C4-2B (cell line): ENCODE measurements at regions not wholly inside any gene's neighbourhood (a gene's known extent, or its start where the extent isn't known, plus 50 kb on each side); places are given as distances from the start of the nearest gene placed in this dataset.

ENCODE experiments used
- ZFX ChIP-seq: fragments of 450-650 bp; IDR thresholded peaks from 2 replicates; pipeline ENCODE4 v1.6.1; 2017
- TF ChIP-seq, protein P1 (sequence below): fragments of 450-650 bp; conservative IDR thresholded peaks from 2 replicates; pipeline ENCODE4 v1.5.1; 2017; ENCODE audit warnings: mild to moderate bottlenecking

DNA sequence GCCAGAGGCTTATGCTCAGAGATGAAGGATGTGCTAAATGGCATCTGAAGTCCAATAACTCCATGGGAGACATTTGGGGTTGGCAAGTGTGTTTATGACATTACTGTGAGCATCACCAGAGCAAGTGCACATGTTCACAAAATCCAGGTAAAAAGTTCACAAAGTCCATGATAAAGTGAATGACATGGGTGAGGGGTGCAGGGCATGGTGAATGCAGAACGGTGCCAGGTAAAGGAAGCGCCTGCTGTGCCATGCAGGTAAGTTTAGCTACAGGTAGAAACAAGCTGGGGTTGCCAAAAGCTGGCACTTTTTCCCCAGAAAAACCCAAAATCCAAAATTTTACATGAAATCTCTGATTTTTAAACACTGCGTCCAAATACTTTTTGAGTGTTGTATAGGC, 268.2 kb downstream of the ABHD5 start:
- TF ChIP-seq, protein P1, sequence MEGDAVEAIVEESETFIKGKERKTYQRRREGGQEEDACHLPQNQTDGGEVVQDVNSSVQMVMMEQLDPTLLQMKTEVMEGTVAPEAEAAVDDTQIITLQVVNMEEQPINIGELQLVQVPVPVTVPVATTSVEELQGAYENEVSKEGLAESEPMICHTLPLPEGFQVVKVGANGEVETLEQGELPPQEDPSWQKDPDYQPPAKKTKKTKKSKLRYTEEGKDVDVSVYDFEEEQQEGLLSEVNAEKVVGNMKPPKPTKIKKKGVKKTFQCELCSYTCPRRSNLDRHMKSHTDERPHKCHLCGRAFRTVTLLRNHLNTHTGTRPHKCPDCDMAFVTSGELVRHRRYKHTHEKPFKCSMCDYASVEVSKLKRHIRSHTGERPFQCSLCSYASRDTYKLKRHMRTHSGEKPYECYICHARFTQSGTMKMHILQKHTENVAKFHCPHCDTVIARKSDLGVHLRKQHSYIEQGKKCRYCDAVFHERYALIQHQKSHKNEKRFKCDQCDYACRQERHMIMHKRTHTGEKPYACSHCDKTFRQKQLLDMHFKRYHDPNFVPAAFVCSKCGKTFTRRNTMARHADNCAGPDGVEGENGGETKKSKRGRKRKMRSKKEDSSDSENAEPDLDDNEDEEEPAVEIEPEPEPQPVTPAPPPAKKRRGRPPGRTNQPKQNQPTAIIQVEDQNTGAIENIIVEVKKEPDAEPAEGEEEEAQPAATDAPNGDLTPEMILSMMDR, result no peak
- no peak for TF ChIP-seq ZFX
